ENCODE measurements at regions not wholly inside any gene's neighbourhood (a gene's known extent, or its start where the extent isn't known, plus 50 kb on each side); places are given as distances from the start of the nearest gene placed in this dataset.

GRCh38 chr5:68557162-68557936 lies 341.8 kb downstream of the PIK3R1 start:
- TF ChIP-seq POLR2AphosphoS5 (IDR thresholded peaks at IDR 0.05; ENCODE audit: low read depth, low read length) (no peak), SIN3A (IDR thresholded peaks at IDR 0.05; ENCODE audit: borderline replicate concordance, insufficient read depth, low read length) (no peak), TAF1 (IDR thresholded peaks at IDR 0.05; ENCODE audit: borderline replicate concordance, insufficient read depth, low read length) (no peak), FOXP2 (optimal IDR thresholded peaks at IDR 0.05; ENCODE audit: borderline replicate concordance, extremely low read depth, extremely low read length, insufficient read depth) (no peak)
- TF ChIP-seq, protein P1, sequence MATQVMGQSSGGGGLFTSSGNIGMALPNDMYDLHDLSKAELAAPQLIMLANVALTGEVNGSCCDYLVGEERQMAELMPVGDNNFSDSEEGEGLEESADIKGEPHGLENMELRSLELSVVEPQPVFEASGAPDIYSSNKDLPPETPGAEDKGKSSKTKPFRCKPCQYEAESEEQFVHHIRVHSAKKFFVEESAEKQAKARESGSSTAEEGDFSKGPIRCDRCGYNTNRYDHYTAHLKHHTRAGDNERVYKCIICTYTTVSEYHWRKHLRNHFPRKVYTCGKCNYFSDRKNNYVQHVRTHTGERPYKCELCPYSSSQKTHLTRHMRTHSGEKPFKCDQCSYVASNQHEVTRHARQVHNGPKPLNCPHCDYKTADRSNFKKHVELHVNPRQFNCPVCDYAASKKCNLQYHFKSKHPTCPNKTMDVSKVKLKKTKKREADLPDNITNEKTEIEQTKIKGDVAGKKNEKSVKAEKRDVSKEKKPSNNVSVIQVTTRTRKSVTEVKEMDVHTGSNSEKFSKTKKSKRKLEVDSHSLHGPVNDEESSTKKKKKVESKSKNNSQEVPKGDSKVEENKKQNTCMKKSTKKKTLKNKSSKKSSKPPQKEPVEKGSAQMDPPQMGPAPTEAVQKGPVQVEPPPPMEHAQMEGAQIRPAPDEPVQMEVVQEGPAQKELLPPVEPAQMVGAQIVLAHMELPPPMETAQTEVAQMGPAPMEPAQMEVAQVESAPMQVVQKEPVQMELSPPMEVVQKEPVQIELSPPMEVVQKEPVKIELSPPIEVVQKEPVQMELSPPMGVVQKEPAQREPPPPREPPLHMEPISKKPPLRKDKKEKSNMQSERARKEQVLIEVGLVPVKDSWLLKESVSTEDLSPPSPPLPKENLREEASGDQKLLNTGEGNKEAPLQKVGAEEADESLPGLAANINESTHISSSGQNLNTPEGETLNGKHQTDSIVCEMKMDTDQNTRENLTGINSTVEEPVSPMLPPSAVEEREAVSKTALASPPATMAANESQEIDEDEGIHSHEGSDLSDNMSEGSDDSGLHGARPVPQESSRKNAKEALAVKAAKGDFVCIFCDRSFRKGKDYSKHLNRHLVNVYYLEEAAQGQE (IDR thresholded peaks at IDR 0.05; ENCODE audit: insufficient read depth in 1 of 2, low read depth in 2 of 2, low read length in 2 of 2): no peak

Measured in PFSK-1 (cell line).